K562 (cell line): ENCODE measurements at regions not wholly inside any gene's neighbourhood (a gene's known extent, or its start where the extent isn't known, plus 50 kb on each side); places are given as distances from the start of the nearest gene placed in this dataset.
A peak's percentile ranks its signal among the peaks of the same experiment; 100 is the strongest.

Experiments
- CTBP1 ChIP-seq: fragments of 450-650 bp; IDR thresholded peaks from 2 replicates; pipeline ENCODE4 v1.6.1; 2016; ENCODE audit warnings: borderline replicate concordance
- E4F1 ChIP-seq: fragments of 250-450 bp; sonication (Bioruptor Pico); IDR thresholded peaks from 2 replicates; pipeline ENCODE4 v1.5.0; 2021; ENCODE audit warnings: mild to moderate bottlenecking, borderline replicate concordance
- GABPA ChIP-seq: fragments of 200-800 bp; sonication (Bioruptor generic); conservative IDR thresholded peaks from 2 replicates; pipeline ENCODE4 v1.6.1; 2016; ENCODE audit warnings: low read depth, missing genetic modification characterization, missing compliant biosample characterization
- ILK ChIP-seq: fragments of 450-650 bp; IDR thresholded peaks from 2 replicates; pipeline ENCODE4 v1.6.1; 2016; ENCODE audit warnings: missing genetic modification characterization, low read depth, mild to moderate bottlenecking, missing compliant biosample characterization, moderate library complexity, borderline replicate concordance
- KLF13 ChIP-seq: fragments of 450-650 bp; IDR thresholded peaks from 2 replicates; pipeline ENCODE4 v1.6.1; 2016; ENCODE audit warnings: missing genetic modification characterization, low read depth, mild to moderate bottlenecking, missing compliant biosample characterization, moderate library complexity, borderline replicate concordance
- MAFF ChIP-seq: IDR thresholded peaks from 2 replicates; pipeline ENCODE4 v1.6.1; 2012; ENCODE audit warnings: low read length, improper control_type of control experiment
- NCOA2 ChIP-seq, 2 experiments: fragments of 450-650 bp; IDR thresholded peaks; 2 replicates each; pipeline ENCODE4 v1.6.1; 2018; ENCODE audit warnings: mild to moderate bottlenecking in 2 of 2, moderate library complexity in 1 of 2; ENCODE audit not compliant: partially characterized antibody in 2 of 2
- PBX2 ChIP-seq, 2 experiments: IDR thresholded peaks in 1 of 2; conservative IDR thresholded peaks in 1 of 2; 2 replicates each; pipeline ENCODE4 v1.6.1; 2016; ENCODE audit warnings: low read depth in 2 of 2, mild to moderate bottlenecking in 1 of 2, missing compliant biosample characterization in 1 of 2, missing genetic modification characterization in 1 of 2, moderate library complexity in 1 of 2
- SAP30 ChIP-seq: fragments of 200-600 bp; sonication (generic); IDR thresholded peaks from 2 replicates; pipeline ENCODE4 v1.6.1; 2012; ENCODE audit warnings: borderline replicate concordance, low read depth, mild to moderate bottlenecking, moderate library complexity, low read length, control low read depth, inconsistent platforms; ENCODE audit not compliant: insufficient read depth, poor library complexity, severe bottlenecking
- STAT5A ChIP-seq: IDR thresholded peaks from 2 replicates; pipeline ENCODE4 v1.6.1; 2012; ENCODE audit warnings: low read length, inconsistent platforms, borderline replicate concordance
- TCF15 ChIP-seq: fragments of 250-450 bp; sonication (Bioruptor Pico); IDR thresholded peaks from 2 replicates; pipeline ENCODE4 v1.8.0; 2022; ENCODE audit warnings: moderate library complexity, mild to moderate bottlenecking, inconsistent platforms
- YY1 ChIP-seq, 3 experiments: IDR thresholded peaks; 2 replicates each; pipeline ENCODE4 v1.6.1; 2011; ENCODE audit warnings: low read length in 2 of 3, mild to moderate bottlenecking in 2 of 3, moderate library complexity in 2 of 3, borderline replicate concordance in 1 of 3, control low read depth in 1 of 3, low read depth in 1 of 3; ENCODE audit not compliant: insufficient read depth in 3 of 3, insufficient replicate concordance in 2 of 3, control insufficient read depth in 1 of 3, insufficient read length in 1 of 3; ENCODE audit errors: extremely low read depth in 1 of 3
- ZBTB12 ChIP-seq: fragments of 250-450 bp; sonication (Bioruptor Pico); IDR thresholded peaks from 2 replicates; pipeline ENCODE4 v1.4.0; 2020
- ZNF184 ChIP-seq: sonication (generic); formaldehyde crosslinking; IDR thresholded peaks from 2 replicates; pipeline ENCODE4 v1.5.0; 2020; ENCODE audit warnings: missing genetic modification reagents
- ZNF212 ChIP-seq: fragments of 450-650 bp; formaldehyde crosslinking; IDR thresholded peaks from 2 replicates; pipeline ENCODE4 v1.4.0; 2020; ENCODE audit warnings: mild to moderate bottlenecking

- TF ChIP-seq NCOA2 (IDR thresholded peaks at IDR 0.05; ENCODE audit: partially characterized antibody in 2 of 2) (no peak), ZNF184 (CRISPR knock-in tag) (no peak), MAFF (no peak), SAP30 (no peak), ZNF212 (no peak), TCF15 (no peak), ILK (tag) (no peak), KLF13 (tag) (no peak), YY1 (IDR thresholded peaks at IDR 0.05; ENCODE audit: borderline replicate concordance in 1 of 3, control insufficient read depth in 1 of 3, extremely low read depth in 1 of 3, insufficient read depth in 3 of 3, insufficient read length in 1 of 3, insufficient replicate concordance in 2 of 3, low read depth in 1 of 3, low read length in 2 of 3) (no peak), CTBP1 (0 out of 2 replicates have a peak, but pooled peaks have one; percentile 4), PBX2 (CRISPR knock-in tag; IDR thresholded peaks at IDR 0.05; ENCODE audit: low read depth) (no peak), PBX2 (tag; conservative IDR thresholded peaks at IDR 0.05; ENCODE audit: low read depth) (peak; percentile 83), GABPA (0 out of 2 replicates have a peak, but pooled peaks have one; percentile 27), ZBTB12 (CRISPR knock-in tag) (no peak), E4F1 (CRISPR knock-in tag) (no peak), STAT5A (no peak)
Observed at GRCh38 chr14:49971156-49972130, 78.6 kb downstream of the ARF6 start (continued).
